HCT116 (cell line): ENCODE measurements at regions not wholly inside any gene's neighbourhood (a gene's known extent, or its start where the extent isn't known, plus 50 kb on each side); places are given as distances from the start of the nearest gene placed in this dataset.

Experiments used
- ATAC-seq: fragments of 200-7000 bp; cut with Tn5 transposase; 2 replicates; pipeline ENCODE4 v1.9.1; 2020; ENCODE audit warnings: mild to moderate bottlenecking, moderate library complexity
- BruUV-seq: library from RNA; stranded (reverse); fragments of 400-500 nt; replicated peaks from 2 replicates; lab custom pipeline; 2021; lab: Mats Ljungman, UMichigan
- CTCF ChIA-PET: fragments of 300-600 bp; sonication (Branson Sonifier 250); formaldehyde crosslinking; loops from one replicate; lab custom pipeline; 2021; ENCODE audit warnings: antibody characterized with exemption; lab: Charles Lee
- POLR2A ChIA-PET: fragments of 300-600, 350-600 bp; sonication (Branson Sonifier 250); formaldehyde crosslinking; loops from one replicate; lab custom pipeline; 2021; ENCODE audit warnings: antibody characterized with exemption; lab: Charles Lee
- RAD21 ChIA-PET, 2 experiments: fragments of 300-600 bp; sonication (Branson Sonifier 250); formaldehyde crosslinking; loops; one replicate each; lab custom pipeline; 2023; ENCODE audit warnings: low total read pairs in 2 of 2; ENCODE audit not compliant: uncharacterized antibody in 2 of 2, unreplicated experiment in 2 of 2, low non-redundant PET in 1 of 2; lab: Charles Lee
- DNase-seq: peaks from one replicate; pipeline ENCODE4 v3.0.0-alpha.2; 2010; ENCODE audit warnings: low read depth, low spot score
- H2AFZ ChIP-seq: fragments of 200-600 bp; shearing (Covaris generic), sonication (generic); 2 replicates; pipeline ENCODE4 v1.6.1; 2017; ENCODE audit warnings: low read depth, mixed run types, mixed read lengths, antibody characterized with exemption, low read length; ENCODE audit not compliant: poor library complexity, severe bottlenecking
- H3K27ac ChIP-seq: 2 replicates; pipeline ENCODE4 v1.5.1; 2012; ENCODE audit warnings: low read depth, low read length
- H3K27me3 ChIP-seq: fragments of 200-600 bp; sonication (generic); 2 replicates; pipeline ENCODE4 v1.6.1; 2016; ENCODE audit warnings: mixed run types, low read length, mixed read lengths; ENCODE audit not compliant: insufficient read depth
- H3K36me3 ChIP-seq, 2 experiments: fragments of 200-500 bp in 1 of 2; fragments of 200-600 bp in 1 of 2; sonication (Bioruptor generic) in 1 of 2; sonication (generic) in 1 of 2; 2 replicates each; pipeline versions ENCODE4 v1.5.1 to v1.6.1; 2014 to 2016; ENCODE audit warnings: low read length in 2 of 2, inconsistent platforms in 1 of 2, mixed read lengths in 1 of 2, mixed run types in 1 of 2; ENCODE audit not compliant: insufficient read depth in 2 of 2, control insufficient read depth in 1 of 2
- H3K4me1 ChIP-seq, 2 experiments: fragments of 200-600 bp in 1 of 2; sonication (generic) in 1 of 2; 2 replicates each; pipeline versions ENCODE4 v1.5.1 to v1.6.1; 2012 to 2017; ENCODE audit warnings: low read length in 2 of 2, inconsistent platforms in 1 of 2, mild to moderate bottlenecking in 1 of 2, mixed read lengths in 1 of 2, mixed run types in 1 of 2, moderate library complexity in 1 of 2; ENCODE audit not compliant: insufficient read depth in 2 of 2, control insufficient read depth in 1 of 2
- H3K4me2 ChIP-seq: fragments of 200-600 bp; sonication (generic); 2 replicates; pipeline ENCODE4 v1.6.1; 2017; ENCODE audit warnings: mixed run types, low read length, mixed read lengths
- H3K4me3 ChIP-seq, 2 experiments: fragments of 200-600 bp in 1 of 2; sonication (generic) in 1 of 2; replicated peaks in 1 of 2; 2 replicates each; pipeline ENCODE4 v1.5.1; 2011 to 2016; ENCODE audit warnings: low read length in 2 of 2, control low read depth in 1 of 2, low read depth in 1 of 2, mild to moderate bottlenecking in 1 of 2, mixed read lengths in 1 of 2, mixed run types in 1 of 2
- H3K79me2 ChIP-seq: fragments of 200-600 bp; sonication (generic); 2 replicates; pipeline ENCODE4 v1.6.1; 2017; ENCODE audit warnings: mild to moderate bottlenecking, mixed run types, low read length, moderate library complexity, mixed read lengths; ENCODE audit not compliant: insufficient read depth
- H3K9ac ChIP-seq: fragments of 200-600 bp; sonication (generic); 2 replicates; pipeline ENCODE4 v1.6.1; 2016; ENCODE audit warnings: low read length, mixed read lengths
- H3K9me2 ChIP-seq: fragments of 200-600 bp; sonication (generic), shearing (Covaris generic); 2 replicates; pipeline ENCODE4 v1.6.1; 2017; ENCODE audit warnings: mixed run types, mild to moderate bottlenecking, moderate library complexity; ENCODE audit not compliant: insufficient read depth
- H3K9me3 ChIP-seq, 2 experiments: fragments of 200-500 bp in 1 of 2; fragments of 200-600 bp in 1 of 2; sonication (Bioruptor generic) in 1 of 2; sonication (generic) in 1 of 2; 2 replicates each; pipeline ENCODE4 v1.6.1; 2014 to 2017; ENCODE audit warnings: low read length in 2 of 2, mixed read lengths in 2 of 2, inconsistent platforms in 1 of 2, low read depth in 1 of 2, mild to moderate bottlenecking in 1 of 2, mixed run types in 1 of 2, moderate library complexity in 1 of 2; ENCODE audit not compliant: control insufficient read depth in 1 of 2, insufficient read depth in 1 of 2
- H4K20me1 ChIP-seq: fragments of 200-600 bp; sonication (generic), shearing (Covaris generic); 2 replicates; pipeline ENCODE4 v1.6.1; 2017; ENCODE audit warnings: mixed run types, mild to moderate bottlenecking, moderate library complexity; ENCODE audit not compliant: insufficient read depth
- ATF3 ChIP-seq: IDR thresholded peaks from 2 replicates; pipeline ENCODE4 v1.6.1; 2012
- CEBPB ChIP-seq: IDR thresholded peaks from 2 replicates; pipeline ENCODE4 v1.6.1; 2012; ENCODE audit warnings: low read depth
- CTCF ChIP-seq, 3 experiments: fragments of 200-600 bp in 1 of 3; sonication (generic) in 1 of 3; IDR thresholded peaks in 2 of 3; conservative IDR thresholded peaks in 1 of 3; 2 replicates each; pipeline ENCODE4 v1.5.1; 2012 to 2017; ENCODE audit warnings: low read depth in 2 of 3, low read length in 2 of 3, antibody characterized with exemption in 1 of 3, borderline replicate concordance in 1 of 3, control low read depth in 1 of 3, mild to moderate bottlenecking in 1 of 3, mixed read lengths in 1 of 3, mixed run types in 1 of 3, moderate library complexity in 1 of 3; ENCODE audit not compliant: insufficient read depth in 1 of 3
- EGR1 ChIP-seq: IDR thresholded peaks from 2 replicates; pipeline ENCODE4 v1.6.1; 2012; ENCODE audit warnings: low read depth
- ELF1 ChIP-seq: IDR thresholded peaks from 2 replicates; pipeline ENCODE4 v1.6.1; 2012; ENCODE audit warnings: low read depth, borderline replicate concordance
- EZH2 ChIP-seq: fragments of 200-600 bp; sonication (generic); IDR thresholded peaks from 2 replicates; pipeline ENCODE4 v1.6.1; 2017; ENCODE audit warnings: antibody characterized with exemption, mixed run types
- EZH2phosphoT487 ChIP-seq: fragments of 200-600 bp; IDR thresholded peaks from 2 replicates; pipeline ENCODE4 v1.6.1; 2018; ENCODE audit warnings: antibody characterized with exemption, borderline replicate concordance
- POLR2AphosphoS5 ChIP-seq: IDR thresholded peaks from 2 replicates; pipeline ENCODE4 v1.6.1; 2011; ENCODE audit warnings: mild to moderate bottlenecking, low read depth, low read length, moderate library complexity
- RAD21 ChIP-seq: IDR thresholded peaks from 2 replicates; pipeline ENCODE4 v1.6.1; 2012; ENCODE audit warnings: low read depth, mild to moderate bottlenecking
- SP1 ChIP-seq: IDR thresholded peaks from 2 replicates; pipeline ENCODE4 v1.6.1; 2012; ENCODE audit warnings: low read depth
- SRF ChIP-seq: IDR thresholded peaks from 2 replicates; pipeline ENCODE4 v1.6.1; 2012; ENCODE audit warnings: low read depth
- TCF7L2 ChIP-seq: IDR thresholded peaks from 2 replicates; pipeline ENCODE4 v1.7.0; 2011; ENCODE audit warnings: borderline replicate concordance, inconsistent platforms; ENCODE audit not compliant: insufficient read depth, insufficient read length; ENCODE audit errors: extremely low read depth
- YY1 ChIP-seq: IDR thresholded peaks from 2 replicates; pipeline ENCODE4 v1.6.1; 2011; ENCODE audit warnings: low read length, low read depth, moderate library complexity, mild to moderate bottlenecking; ENCODE audit not compliant: insufficient replicate concordance; ENCODE audit errors: extremely low read depth
- ZBTB33 ChIP-seq: IDR thresholded peaks from 2 replicates; pipeline ENCODE4 v1.6.1; 2011; ENCODE audit warnings: mild to moderate bottlenecking, low read length, moderate library complexity; ENCODE audit not compliant: insufficient replicate concordance; ENCODE audit errors: extremely low read depth
- ZFX ChIP-seq: fragments of 450-650 bp; IDR thresholded peaks from 2 replicates; pipeline ENCODE4 v1.6.1; 2017
- ZNF274 ChIP-seq: fragments of 200-500 bp; sonication (Bioruptor generic); IDR thresholded peaks from 2 replicates; pipeline ENCODE4 v1.6.1; 2014; ENCODE audit warnings: mild to moderate bottlenecking, low read depth, low read length, inconsistent platforms
- intact Hi-C: fragments of 100-400 bp; cut with micrococcal nuclease; formaldehyde crosslinking; loops from 2 replicates; pipeline ENCODE4 v1.10.0; 2022

GRCh38 chr11:119521551-119521950 lies 98.6 kb upstream of the THY1 start (continued):
- TF ChIP-seq ZNF274, result no peak

GRCh38 chr11:119520966-119521365 lies 98.0 kb upstream of the THY1 start:
- H3K4me2 ChIP-seq, result no peak overlapping the region
- TF ChIP-seq ELF1 (no peak), POLR2AphosphoS5 (no peak)
- BruUV-seq, result no TSS peak
- no peaks in the 10 kb centered on the region for H3K79me2 ChIP-seq
- ATAC-seq (no peak), DNase-seq (no peak)
- no peaks in the 10 kb centered on the region for H3K27me3 ChIP-seq
- ChIA-PET CTCF (interaction anchor here (1.0 kb wide), 1 partner anchor 13 kb away, joined by 3 read pairs; no protein-coding TSS in a partner anchor), RAD21 (no interaction called here), POLR2A (no interaction called here)
- no peak overlapping the region for H2AFZ ChIP-seq
- no peak overlapping the region for H3K9ac ChIP-seq
- H3K4me3 ChIP-seq, result no peak overlapping the region
- H3K36me3 ChIP-seq, result no peaks in the 10 kb centered on the region
- H3K9me2 ChIP-seq, result no peaks in the 10 kb centered on the region
- intact Hi-C loops, result no loop called here
- H3K27ac ChIP-seq, result no peak overlapping the region
- no peaks in the 10 kb centered on the region for H3K4me1 ChIP-seq
- no peaks in the 10 kb centered on the region for H3K9me3 ChIP-seq
- H4K20me1 ChIP-seq, result no peaks in the 10 kb centered on the region

- H3K4me3 ChIP-seq, result no peak overlapping the region
- no peaks in the 10 kb centered on the region for H3K9me3 ChIP-seq
- no peaks in the 10 kb centered on the region for H3K4me1 ChIP-seq
- ChIA-PET CTCF (no interaction called here), POLR2A (no interaction called here), RAD21 (no interaction called here)
- no peak overlapping the region for H3K4me2 ChIP-seq
- no peaks in the 10 kb centered on the region for H3K27me3 ChIP-seq
- intact Hi-C loops, result no loop called here
- DNase-seq, result no peak
- H2AFZ ChIP-seq, result no peak overlapping the region
- H3K27ac ChIP-seq, result no peak overlapping the region
- H3K79me2 ChIP-seq, result no peaks in the 10 kb centered on the region
- no peaks in the 10 kb centered on the region for H3K36me3 ChIP-seq
- no peak overlapping the region for H3K9ac ChIP-seq
- ATAC-seq, result no peak
- no peaks in the 10 kb centered on the region for H3K9me2 ChIP-seq
- H4K20me1 ChIP-seq, result no peaks in the 10 kb centered on the region
- BruUV-seq, result no TSS peak
- TF ChIP-seq ZFX, result no peak
- TF ChIP-seq CTCF (IDR thresholded peaks at IDR 0.05 in 2 of 3, conservative IDR thresholded peaks at IDR 0.05 in 1 of 3; ENCODE audit: borderline replicate concordance in 1 of 3, insufficient read depth in 1 of 3, low read depth in 2 of 3, low read length in 2 of 3), result no peak
- TF ChIP-seq EZH2, result no peak
- no peak for TF ChIP-seq SP1
- TF ChIP-seq YY1, result no peak
- TF ChIP-seq ATF3, result no peak
- TF ChIP-seq ZNF274, result no peak
- no peak for TF ChIP-seq SRF
- TF ChIP-seq EZH2phosphoT487, result no peak
- no peak for TF ChIP-seq CEBPB
- no peak for TF ChIP-seq EGR1
- TF ChIP-seq TCF7L2, result no peak
- TF ChIP-seq RAD21, result no peak
- TF ChIP-seq ZBTB33, result no peak
These were observed 97.4 kb upstream of the THY1 start for GRCh38 chr11:119520400-119520799.
